ENCODE measurements at regions not wholly inside any gene's neighbourhood (a gene's known extent, or its start where the extent isn't known, plus 50 kb on each side); places are given as distances from the start of the nearest gene placed in this dataset.

DNA sequence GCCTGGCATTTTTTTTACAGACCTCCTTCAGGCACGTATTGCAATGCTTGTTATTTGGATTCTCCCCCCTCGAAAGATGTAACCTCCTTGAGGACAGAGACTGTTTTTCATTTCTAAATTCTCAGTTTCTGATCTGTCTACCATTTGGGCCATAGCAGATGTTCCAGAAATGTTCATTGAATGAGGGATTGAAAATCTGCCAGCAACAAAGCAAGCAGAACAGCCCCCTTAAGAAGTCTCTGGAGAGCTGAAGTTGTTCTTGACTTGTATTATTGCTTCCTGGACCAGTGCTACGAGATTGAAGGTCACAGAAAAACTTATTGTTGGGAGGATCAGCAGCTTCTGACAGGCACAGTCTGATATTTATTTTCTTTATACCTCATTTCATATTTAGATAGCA, 355.5 kb downstream of the EPHA4 start:
- Histone ChIP-seq H2BK5ac (ENCODE audit: insufficient read length, low read length) (no peak overlapping the region), H4K20me1 (ENCODE audit: control insufficient read depth, insufficient read depth, insufficient read length) (no peaks in the 10 kb centered on the region), H3K9me3 (ENCODE audit: control insufficient read depth, low read depth, low read length) (no peaks in the 10 kb centered on the region), H2BK12ac (ENCODE audit: insufficient read length, low read depth, low read length) (no peak overlapping the region), H3K27ac (ENCODE audit: insufficient read length, low read depth, low read length) (no peak overlapping the region), H3K4me1 (ENCODE audit: insufficient read depth, low read length) (no peaks in the 10 kb centered on the region), H4K8ac (replicated peaks; ENCODE audit: insufficient read length, low read depth, low read length) (no peak overlapping the region), H2BK15ac (ENCODE audit: low read depth, low read length) (no peak overlapping the region), H3K23me2 (ENCODE audit: insufficient read length, low read depth, low read length, poor library complexity, severe bottlenecking) (no peaks in the 10 kb centered on the region), H3K27me3 (ENCODE audit: insufficient read depth, low read length) (no peaks in the 10 kb centered on the region), H3K23ac (ENCODE audit: insufficient read length, low read depth, low read length) (no peak overlapping the region), H3K14ac (ENCODE audit: insufficient read depth, low read length) (no peak overlapping the region), H2BK120ac (ENCODE audit: low read depth, low read length, poor library complexity, severe bottlenecking) (no peak overlapping the region), H4K5ac (ENCODE audit: insufficient read length, low read depth, low read length) (no peak overlapping the region), H3K18ac (ENCODE audit: insufficient read length, low read depth, low read length) (no peak overlapping the region), H2BK20ac (ENCODE audit: low read depth, low read length, poor library complexity, severe bottlenecking) (no peak overlapping the region), H2AK5ac (ENCODE audit: insufficient read length, low read length) (no peak overlapping the region), H3K79me1 (ENCODE audit: insufficient read depth, low read depth, low read length, poor library complexity, severe bottlenecking) (no peaks in the 10 kb centered on the region), H3K4me2 (ENCODE audit: insufficient read depth, insufficient read length, low read length) (no peak overlapping the region), H2AFZ (ENCODE audit: low read length) (no peak overlapping the region), H3T11ph (ENCODE audit: low read length) (no peak overlapping the region), H4K91ac (ENCODE audit: insufficient read length, low read depth, low read length) (no peak overlapping the region), H3K79me2 (ENCODE audit: insufficient read depth, low read length) (no peaks in the 10 kb centered on the region), H3K56ac (ENCODE audit: insufficient read length, low read depth, low read length) (no peak overlapping the region), H3K4ac (ENCODE audit: low read depth, low read length) (no peak overlapping the region), H3K9ac (ENCODE audit: extremely low read depth, insufficient read length, low read length) (no peak overlapping the region)
- no peak for TF ChIP-seq CTCF (conservative IDR thresholded peaks at IDR 0.05)
- H3K36me3 Mint-ChIP-seq (ENCODE audit: insufficient read depth in 1 of 3, low read depth in 3 of 3) = peaks cover 0 to 5% (median 0%) of the 10 kb centered on the region in 3 experiments; a peak in 1 of 7 replicates
- H3K4me1 Mint-ChIP-seq = 0 out of 4 replicates have a peak, but pooled peaks cover 0 to 4% of the 10 kb centered on the region in 2 experiments
- no peak overlapping the region for H3K4me3 Mint-ChIP-seq
- H3K9me3 Mint-ChIP-seq = peaks cover 3 to 4% of the 10 kb centered on the region in 2 experiments; a peak in 2 of 5 replicates
- no CpG with 5 or more reads among the region's 3 CpGs for WGBS (ENCODE audit: extremely low coverage, insufficient read length, low lambda C conversion rate)
- H3K27ac Mint-ChIP-seq = peak overlapping the region in 2 of 3 experiments; percentile 30 to 37; a peak in 2 of 7 replicates
- no peak for DNase-seq
- H3K27me3 Mint-ChIP-seq (ENCODE audit: low read depth) = no peaks in the 10 kb centered on the region
